HG03520 (cell line): ENCODE measurements at regions not wholly inside any gene's neighbourhood (a gene's known extent, or its start where the extent isn't known, plus 50 kb on each side); places are given as distances from the start of the nearest gene placed in this dataset.

Source experiments
- ATAC-seq: cut with Tn5 transposase; IDR thresholded peaks from one replicate; pipeline ENCODE4 v1.9.1; 2021; ENCODE audit warnings: mild to moderate bottlenecking, moderate library complexity; ENCODE audit not compliant: unreplicated experiment

DNA sequence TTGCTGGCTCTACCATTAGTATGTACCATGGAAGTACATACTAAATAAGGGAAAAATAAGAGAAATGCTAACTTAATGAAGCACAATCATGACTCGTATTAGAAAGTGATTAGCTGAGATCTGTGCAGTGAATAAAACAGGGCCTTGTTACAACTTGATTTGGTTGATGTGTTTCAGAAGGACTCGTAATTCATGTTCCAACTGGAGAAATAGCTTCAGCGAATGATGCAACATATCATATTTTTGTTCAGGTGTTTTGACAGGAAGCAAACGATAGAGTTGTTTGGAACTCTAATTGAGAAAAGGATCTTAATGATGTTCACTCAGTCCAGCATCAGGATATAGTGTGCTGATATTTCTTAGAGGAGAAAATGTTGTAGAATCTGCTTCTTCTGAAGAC lies 474.6 kb upstream of the WWC1 start:
- no peak for ATAC-seq

DNA sequence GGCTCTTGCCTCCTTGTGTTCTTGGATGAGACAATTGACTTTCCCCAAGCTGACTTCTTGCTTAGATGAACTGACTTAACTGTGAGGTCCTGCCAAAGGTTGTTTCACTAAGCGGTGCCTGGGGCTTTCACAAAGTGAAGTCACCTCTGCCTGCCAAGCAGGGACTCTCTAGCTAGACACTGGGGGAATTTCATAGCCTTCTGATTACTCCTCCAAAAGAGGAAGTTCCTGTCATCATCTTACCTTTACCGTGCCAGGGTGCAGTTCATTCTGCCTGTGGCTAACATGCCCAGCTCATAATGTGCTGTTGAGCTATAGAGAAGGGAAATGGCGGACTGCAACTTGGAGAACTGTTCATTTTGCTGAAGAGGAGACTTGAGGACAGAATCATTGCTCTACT lies 472.0 kb upstream of the WWC1 start:
- ATAC-seq = peak; percentile 95

DNA sequence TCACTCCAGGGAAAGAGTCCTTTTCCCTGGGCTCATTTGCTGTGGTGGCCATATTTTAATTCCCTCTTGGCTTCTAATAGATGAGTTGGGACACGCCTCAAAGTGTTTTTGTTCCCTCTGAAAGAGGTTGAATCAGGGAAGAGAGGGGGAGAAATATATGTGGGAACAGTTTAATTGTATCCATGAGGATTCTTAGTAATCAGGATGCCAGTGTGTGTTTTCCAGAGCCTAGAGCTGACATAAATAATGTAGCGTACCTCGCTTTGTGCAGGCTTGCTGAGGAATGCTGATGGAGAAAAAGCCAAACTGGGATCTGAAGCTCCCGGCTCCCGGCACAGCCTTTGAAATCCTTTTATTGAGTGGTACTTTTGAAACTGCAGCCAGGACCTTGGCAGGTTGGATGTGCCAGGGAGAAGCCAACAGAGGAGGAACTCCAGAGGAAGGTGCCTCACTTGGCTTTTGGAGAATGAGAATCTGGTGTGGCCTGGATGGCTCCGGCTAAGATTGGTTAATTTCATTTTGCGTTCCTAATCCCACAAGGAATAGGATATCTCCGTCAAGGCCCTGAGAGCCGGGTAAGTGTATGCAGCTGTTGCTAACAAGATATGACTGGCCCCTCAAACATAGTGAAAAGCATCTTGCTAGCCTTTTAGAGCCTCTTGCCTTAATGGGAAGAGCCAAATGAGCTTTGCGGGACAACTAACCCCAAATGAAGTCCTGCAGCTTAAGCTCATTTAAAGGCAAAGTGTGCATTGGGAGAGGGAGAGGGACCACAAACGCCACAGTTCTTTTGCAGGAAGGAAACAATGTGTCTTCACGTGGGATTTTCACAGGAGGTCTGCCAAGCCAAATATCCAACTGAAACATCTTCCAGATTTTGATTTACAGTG lies 471.1 kb upstream of the WWC1 start:
- ATAC-seq = no peak

GRCh38 chr5:167821151-167821550 lies 470.3 kb upstream of the WWC1 start:
- no peak for ATAC-seq

GRCh38 chr5:167821669-167822068 lies 469.8 kb upstream of the WWC1 start:
- no peak for ATAC-seq

DNA sequence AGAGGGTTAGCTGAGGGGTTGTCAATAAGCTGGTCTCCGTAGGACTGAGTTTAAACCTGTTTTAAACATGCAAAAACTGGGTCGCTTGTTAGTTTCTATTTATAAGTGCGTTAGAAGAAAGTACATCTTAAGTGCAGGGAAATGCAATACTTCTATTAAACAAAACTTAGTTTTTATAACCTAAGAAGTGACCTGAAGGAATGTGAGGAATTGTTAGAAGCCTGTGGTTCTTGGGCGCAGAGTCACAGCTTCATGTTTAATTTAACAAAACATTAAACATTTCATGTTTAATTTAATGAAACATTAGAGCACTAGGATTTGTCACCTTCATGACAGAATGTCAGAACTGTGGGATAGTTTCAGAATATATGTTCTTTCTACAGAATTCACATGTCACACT lies 469.2 kb upstream of the WWC1 start:
- ATAC-seq = no peak

DNA sequence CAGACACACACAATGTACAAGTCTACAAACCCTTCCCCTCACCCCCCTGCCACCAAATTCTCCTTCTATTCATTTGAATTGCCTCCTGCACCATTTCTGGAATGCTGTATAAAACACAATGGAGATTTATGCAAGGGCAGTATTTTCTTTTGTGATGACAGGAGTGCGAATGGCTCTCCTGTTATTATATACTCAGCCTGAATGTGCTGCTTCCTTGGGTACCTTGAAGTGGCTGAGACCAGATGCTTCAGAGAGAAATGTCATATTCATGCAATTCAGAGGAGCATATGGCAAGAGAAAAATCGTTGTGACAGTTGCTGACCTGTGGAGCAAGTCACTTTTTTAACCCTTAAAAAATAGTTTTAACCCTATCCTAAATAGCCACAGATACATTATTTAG lies 468.0 kb upstream of the WWC1 start:
- ATAC-seq = no peak

DNA sequence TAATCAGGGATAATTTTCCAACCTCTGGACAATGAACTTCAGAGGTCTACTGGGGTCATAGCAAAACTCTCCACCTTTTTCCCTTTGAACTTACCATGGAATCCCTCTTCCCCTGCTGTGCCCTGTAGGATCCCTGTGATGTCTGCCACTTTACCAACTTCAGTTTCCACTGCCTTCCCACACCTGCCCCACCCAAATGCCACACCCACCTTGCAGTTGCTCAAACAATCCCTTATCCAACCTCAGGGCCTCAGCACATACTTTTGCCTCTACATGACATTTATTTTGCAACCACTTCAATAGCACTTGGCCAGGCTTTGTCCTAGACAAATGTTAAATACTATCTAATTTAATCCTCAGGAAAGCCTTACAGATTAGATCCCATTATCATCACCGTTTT lies 463.7 kb upstream of the WWC1 start:
- no peak for ATAC-seq

DNA sequence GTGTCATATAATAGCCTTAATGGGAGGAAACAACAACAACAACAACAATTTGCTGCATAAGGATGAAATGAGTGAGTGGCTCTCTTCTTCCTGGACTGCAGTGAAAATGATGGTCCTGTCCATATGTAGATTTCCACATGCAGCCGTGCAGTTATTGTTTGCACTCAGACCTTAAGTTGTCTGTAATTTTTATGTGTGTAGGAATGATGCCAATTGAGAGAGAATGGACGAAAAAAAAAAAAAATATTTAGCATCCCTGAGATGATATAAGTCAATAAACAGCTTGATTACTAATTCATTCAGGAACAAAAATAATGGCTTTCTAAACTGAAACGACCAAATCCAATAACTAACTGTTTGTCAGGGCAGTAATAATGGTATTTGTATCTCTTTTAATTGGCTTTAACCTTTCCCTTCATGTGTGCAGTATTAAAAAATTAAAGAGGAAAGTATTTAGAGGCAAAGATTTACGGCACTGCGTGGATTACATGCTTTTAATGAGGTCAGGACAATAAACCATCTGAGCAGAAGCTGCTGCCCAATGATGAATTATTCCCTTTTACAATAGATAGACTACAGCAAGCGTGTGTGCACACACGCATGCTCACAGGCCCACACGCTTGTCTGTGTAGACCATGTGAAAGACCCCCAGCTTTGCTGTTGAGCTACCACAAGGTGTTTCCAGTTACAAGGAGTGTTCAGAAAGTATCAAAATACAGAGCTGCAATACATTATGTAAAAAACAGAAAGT lies 459.5 kb upstream of the WWC1 start:
- no peak for ATAC-seq

DNA sequence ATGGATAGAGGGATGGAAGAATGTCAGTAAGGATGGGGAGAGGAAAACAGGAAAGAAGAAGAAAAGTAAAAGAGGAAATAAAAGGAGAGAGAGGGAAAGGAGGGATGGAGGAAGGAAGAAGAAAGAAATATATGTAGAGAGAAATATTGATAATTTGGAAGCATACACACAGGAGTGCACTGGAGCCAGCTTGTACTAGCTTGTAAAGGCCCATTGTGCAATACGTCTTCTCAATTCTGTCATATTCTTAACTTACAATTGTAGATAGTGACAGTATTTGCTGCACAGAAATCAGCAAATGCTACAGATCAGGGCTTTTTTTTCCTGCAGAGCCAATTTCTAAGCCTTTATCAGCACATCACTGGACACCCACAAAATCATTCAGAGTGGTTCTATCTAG lies 458.8 kb upstream of the WWC1 start:
- ATAC-seq = no peak

DNA sequence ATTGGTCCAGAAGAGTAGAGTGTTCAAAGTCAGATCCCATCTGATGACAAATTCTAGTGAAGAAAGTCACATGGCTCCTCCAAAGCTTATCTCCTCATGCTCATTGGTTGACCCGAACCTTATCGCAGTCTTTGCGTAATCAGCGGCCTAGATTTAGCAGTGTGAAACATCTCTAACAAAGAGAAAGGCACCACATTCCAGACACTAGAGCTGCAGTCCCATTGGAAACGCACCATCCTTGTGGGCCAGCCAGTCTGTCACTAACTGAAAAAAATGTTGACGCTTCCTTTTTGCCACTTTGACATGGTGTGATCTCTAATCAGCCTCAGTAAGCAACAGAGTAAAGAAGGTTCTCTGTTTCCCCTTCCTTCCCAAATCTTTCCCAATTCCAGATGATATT lies 458.0 kb upstream of the WWC1 start:
- ATAC-seq = no peak

DNA sequence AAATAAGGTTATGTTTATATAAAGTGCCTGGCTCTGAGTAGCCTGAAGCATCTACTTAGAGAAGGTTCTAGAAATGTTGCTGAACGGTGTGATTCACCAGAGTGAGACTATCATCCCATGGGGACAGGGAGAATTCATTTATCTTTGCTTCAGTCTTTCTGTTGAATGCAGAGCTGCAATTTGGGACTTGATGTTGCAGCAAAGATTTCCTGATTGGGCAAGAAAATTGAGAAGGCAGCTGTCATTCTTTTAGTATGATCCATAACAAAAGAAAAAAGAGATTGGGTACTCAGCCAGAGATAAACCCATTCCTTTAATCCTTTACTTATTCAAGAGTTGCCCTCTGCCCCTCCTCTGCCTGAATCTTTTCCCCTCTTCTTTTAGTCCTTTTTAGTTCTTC lies 456.3 kb upstream of the WWC1 start:
- no peak for ATAC-seq

DNA sequence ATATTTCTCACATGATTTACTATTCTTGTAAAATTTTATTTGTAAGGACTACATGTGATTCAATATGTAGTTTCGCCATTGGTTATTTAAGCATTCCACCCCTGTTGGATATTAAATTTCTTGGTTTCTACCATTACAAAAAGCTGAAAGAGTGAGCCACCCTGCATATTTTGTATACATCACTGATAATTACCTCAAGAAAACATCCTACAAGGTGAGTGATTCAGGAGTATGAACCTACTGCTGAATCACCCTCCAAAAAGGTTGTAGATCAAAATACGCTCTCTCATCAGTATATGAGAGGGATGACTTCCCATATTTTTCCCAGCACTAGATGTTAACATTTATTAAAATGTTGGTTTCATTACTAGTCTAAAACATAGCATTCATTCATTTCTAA lies 454.3 kb upstream of the WWC1 start:
- no peak for ATAC-seq

GRCh38 chr5:167839065-167839464 lies 452.4 kb upstream of the WWC1 start:
- ATAC-seq = no peak

DNA sequence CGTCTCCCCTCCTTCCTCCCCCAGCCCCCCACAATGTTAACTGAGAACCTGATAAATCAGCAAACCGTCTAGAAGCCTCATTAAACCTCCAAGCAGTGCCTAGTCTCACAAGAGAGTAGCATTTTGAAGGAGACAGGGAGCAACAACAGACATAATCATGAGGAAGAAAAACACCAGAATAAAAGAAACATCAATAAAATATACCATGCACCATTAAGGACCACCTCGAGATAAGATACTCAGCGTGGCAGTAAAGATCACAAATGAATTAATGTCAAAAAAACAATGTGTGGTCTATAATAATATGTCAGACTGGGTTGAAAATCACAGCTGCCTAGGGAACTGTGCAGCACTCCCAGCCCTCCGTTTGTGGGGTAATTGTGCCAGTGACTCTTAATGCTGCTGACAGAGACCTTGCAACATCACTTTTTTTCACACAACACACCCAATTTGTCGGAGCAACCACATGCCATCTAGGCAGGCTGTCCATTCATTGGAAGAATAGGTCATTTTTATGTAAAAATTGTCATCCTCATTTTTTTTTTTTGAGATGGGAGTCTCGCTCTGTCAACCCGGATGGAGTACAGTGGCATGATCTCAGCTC lies 450.8 kb upstream of the WWC1 start:
- no peak for ATAC-seq

- ATAC-seq = no peak
Measured at GRCh38 chr5:167843881-167844572, 447.4 kb upstream of the WWC1 start.

DNA sequence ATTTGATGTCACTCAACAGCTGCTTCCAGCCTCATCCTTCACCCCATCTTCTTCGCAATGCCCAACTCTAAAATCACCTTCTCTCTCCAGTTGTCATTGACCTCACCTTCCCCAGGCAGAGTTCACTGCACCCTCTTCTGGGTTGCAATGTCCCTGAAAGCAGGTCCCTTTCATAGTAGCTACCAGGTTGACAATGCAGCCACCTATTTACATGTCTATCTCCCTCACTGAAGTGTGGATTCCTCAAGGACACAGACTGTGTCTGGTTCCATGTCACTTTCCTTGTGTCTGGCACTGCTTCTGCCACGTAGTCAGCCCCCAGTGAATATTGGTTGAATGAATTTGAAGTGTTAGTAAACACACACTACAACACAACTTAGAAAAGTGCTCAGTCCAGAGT lies 445.5 kb upstream of the WWC1 start:
- no peak for ATAC-seq

GRCh38 chr5:167849874-167850273 lies 441.6 kb upstream of the WWC1 start:
- no peak for ATAC-seq

DNA sequence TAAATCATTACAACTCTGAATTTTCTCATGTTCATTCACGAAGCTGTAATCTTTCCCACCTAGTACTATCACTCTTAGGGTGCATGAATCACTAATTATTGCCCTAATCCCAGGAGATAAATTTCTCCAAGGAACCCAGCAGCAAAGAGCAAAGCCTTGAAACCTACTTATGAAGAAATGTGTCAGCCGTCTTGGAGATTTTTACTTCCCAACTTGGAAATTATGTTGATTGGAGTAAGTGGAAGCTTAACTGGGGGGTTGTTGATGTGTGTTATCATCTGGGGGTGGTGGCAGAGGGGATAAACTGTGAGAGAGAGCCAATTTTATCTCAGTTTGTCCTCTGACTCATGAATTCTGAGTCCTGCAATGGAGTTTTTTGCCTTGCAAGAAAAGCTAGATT lies 440.5 kb upstream of the WWC1 start:
- ATAC-seq = no peak

GRCh38 chr5:167851416-167851815 lies 440.0 kb upstream of the WWC1 start:
- no peak for ATAC-seq

DNA sequence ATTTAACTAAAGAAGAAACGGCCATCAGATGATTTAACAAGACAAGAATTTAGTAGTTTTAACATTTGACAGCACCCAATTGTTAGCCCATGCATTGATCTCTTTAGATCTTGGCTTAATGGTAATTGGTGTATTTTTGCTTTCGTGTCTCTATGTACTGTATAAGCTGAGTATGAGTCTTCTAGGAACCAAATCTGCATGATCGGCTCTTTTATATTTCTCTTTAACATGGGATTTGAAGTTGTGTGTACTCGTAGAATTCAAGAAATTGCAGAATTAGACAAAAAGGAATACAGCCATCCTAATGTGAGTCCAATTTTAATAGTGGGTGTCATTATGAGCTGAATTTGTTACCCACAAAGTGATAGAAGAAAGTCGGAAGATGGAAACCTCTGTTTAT lies 438.9 kb upstream of the WWC1 start:
- no peak for ATAC-seq
